ENCODE measurements at regions not wholly inside any gene's neighbourhood (a gene's known extent, or its start where the extent isn't known, plus 50 kb on each side); places are given as distances from the start of the nearest gene placed in this dataset.
"Not testable (repeated sequence)": the region's sequence is repeated elsewhere in the genome, so short reads cannot be mapped to it uniquely, and the experiment has no call there.

DNA sequence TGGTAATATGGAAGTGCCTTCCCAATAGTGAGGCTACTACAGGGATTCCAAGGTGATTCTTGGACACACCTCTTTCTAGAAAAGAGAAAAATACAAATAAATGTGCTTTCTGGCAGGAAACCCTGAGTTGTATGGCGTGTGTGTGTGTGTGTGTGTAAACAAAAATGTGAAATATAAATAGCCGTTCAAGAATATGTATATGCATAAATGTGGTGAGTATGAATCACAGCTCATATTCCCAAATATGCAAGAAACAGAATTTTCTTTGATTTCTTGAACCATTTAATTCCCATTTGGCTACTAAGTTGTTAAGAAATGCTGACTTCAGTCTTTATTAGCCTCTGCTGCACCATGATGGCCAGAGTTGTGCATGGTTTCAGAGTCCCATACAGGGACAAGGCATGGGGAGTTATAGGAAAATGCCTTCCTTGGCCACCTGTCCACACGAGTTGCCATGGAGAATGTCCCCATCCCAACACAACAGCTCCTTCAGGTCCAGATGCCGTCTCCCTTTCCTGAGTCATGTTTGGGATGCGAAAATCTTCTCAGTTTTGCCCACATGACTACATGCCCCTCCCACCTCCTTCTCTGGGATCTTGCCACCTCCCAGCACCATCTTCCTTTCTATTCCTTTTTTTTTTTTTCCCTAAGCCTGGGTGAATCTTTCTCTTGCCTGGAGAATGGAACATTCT, 312.4 kb upstream of the ECI2 start:
- no peak for DNase-seq

DNA sequence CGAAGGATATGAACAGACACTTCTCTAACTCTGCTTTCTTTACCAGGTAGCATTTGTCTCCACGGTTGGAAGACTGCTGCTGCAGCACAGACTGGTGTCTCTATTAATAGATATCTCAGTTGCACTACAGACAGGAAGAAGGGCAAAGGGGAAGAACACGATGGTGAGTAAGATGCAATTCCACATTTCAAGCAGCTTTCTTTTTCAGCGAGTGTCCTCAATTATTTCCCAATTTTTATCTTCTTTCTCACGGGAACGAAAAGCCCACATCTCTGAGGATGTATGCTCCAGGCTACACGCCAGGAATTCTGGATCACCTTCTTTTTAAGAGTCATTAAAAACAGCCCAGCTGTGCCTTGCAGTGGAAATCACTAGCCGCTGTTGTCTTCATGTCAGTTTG, 311.6 kb upstream of the ECI2 start:
- no peak for DNase-seq

DNA sequence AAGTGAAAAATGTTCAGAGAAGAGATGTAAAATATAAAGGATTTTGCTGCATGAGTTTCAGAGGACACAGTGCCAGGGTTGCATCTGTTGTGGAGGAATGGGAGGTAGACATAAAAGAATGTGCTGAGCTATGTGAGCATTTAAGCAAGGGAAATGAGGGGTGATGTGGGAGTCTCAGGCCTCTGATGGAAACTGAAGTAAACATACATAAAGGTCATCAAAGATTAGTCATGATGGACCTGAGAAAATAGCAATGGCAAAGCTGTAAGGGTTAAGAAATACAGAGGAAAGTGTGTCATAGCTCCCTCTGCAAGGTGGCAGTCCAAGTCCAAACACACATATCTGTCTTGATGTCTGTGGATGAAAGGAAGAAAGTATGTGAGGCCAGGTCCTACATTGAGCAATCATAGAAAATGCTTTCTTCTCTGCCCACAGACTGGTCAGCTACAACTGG, 306.6 kb upstream of the ECI2 start:
- no peak for DNase-seq

DNA sequence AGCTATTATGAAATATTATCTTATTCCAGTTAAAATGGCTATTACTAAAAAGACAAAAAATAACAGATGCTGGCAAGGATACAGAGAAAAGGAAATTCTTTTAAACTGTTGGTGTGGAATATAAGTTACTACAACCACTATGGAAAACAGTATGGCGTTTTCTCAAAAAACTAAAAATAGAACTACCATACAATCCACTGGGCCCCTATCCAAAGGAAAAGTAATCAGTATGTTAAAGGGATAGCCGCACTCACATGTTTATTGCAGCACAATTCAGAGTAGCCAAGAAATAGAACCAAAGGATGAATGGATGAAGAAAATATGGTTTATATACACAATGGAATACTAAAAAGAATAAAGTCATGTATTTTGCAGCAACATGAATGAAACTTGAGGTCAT, 303.8 kb upstream of the ECI2 start:
- DNase-seq: no peak

DNA sequence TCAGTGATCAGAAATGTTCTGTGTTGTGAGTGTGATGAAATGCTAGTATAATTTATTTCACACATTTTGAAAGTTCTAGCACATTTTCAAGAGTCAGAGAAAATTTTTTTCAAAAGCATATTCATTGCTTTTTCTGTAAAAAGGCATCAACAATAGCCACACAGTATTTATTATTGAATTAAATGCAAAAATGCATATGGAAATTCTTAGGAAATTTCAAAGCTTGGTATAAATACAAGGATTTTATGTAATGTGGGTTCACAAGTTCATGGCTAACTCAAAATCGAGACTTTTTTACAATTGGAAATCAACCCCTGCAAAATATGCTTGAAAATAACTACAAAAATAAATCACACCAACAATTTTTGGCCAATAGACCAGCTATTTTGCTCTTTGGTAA, 302.0 kb upstream of the ECI2 start:
- no peak for DNase-seq

DNA sequence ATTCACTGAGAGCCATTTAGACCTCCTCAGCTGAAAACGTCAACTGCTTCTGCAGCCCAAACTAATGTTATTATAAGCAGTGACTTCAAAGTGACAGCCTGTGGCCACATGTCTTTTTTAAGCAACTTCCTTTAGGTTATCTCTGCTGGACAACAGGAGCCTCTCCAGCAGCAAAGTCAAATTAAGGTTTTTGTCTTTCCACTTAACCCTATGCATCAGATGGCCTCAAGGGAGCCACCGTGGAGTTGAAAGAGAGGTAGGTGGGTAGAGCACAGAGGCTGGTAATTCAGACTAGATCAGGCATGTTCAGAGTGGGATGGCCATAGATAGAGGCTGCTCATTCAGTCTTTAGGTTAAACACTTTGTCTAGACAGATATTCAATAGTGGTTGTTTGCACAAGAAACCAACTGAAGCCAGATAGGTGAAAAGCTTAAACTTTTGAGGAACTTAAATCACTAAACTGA, 300.6 kb upstream of the ECI2 start:
- no peak for DNase-seq

DNA sequence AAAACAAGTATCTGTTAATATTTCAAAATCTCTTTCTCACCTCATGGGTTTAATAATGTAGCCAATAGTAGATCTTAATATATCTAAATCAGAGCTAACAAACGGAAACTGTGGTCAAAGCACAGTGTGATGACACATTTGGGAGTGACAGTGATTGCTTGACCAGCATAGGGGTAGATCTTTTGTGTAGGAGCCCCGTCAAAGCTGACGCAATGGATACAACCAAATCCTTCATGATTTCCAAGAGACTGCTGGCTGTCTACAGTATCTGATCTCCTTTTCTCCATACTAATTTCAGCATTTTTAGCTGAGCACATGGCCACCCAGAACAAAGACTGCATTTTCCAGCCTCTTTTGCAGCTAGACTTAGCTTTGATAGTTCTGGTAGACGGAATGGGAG, 299.3 kb upstream of the ECI2 start:
- no peak for DNase-seq

DNA sequence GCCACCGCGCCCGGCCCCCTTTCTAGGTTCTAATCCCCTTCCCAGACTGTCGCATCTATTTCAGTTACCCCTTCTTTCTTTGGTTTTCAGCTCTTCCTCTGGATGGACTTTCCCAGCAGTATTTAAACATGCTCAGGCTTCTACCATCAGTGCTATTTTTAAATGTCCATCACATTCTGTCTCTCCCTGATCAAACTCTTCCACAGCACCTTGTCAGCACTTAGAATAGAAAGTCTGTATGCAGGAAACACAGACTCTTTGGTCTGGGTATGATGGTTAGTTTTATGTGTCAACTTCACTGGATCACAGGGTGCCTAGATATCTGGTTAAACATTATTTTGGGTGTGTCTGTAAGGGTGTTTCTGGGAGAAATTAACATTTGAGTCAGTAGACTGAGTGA, 297.8 kb upstream of the ECI2 start:
- no peak for DNase-seq

DNA sequence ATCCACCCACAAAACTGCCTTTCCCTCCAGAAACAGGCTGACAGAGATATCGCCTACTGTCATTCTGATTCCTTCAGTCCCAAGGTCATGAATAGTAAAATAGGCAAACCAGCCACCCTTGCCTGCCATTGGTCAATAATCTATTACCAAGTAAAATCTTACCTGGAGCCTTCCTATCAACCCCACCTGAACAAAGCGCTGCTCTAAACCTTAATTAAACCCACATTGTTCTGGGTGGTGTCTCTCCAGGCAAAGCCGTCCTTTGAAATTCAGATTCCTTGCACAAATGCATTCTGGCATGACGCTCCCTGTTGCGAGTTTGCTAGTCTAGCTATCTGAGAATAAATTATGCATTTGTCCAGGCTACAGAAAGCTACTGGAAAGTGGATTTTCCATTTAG, 291.6 kb upstream of the ECI2 start:
- no peak for DNase-seq

DNA sequence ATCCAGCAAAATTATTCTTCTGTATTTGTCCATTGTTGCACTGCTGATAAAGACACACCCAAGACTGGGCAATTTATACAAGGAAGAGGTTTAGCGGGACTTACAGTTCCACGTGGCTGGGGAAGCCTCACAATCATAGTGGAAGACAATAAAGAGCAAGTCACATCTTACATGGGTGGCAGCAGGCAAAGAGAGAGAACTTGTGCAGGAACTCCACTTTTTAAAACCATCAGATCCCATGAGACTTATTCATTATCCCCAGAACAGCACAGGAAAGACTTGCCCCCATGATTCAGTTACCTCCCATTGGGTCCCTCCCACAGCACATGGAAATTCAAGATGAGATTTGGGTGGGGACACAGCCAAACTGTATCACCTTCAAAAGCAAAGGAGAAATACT, 286.5 kb upstream of the ECI2 start:
- DNase-seq: no peak

DNA sequence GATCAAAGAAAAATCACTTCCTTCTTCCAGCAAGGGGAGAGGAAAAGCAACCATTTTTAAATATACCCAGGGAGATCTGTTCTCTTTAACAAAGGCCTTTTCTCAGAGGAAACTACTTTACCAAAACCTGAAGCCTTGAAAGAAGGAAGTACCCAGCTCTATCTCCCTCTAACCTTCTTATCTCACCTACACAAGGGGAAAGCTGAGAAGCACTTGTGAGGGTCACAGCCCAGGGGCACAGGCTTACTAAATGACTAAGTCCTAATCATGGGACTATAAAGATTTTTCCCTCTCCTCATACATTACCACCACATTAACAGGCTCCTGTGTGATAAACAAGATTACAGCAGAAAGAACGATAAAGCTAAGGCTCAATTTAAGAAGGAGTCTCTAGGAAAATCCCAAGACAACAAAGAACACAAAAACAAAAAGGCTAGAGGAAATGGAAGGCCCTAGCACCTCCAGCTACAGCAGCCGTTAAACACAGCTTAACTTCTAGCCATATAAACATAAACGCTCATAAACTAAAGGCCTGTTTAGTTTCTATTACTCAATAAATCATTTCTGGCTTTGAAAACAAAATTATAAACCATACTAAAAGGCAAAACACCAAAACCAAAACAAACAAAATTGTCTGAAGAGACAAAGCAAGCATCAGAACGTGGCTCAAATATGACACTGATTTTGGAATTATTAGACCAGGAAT, 284.9 kb upstream of the ECI2 start:
- no peak for DNase-seq

DNA sequence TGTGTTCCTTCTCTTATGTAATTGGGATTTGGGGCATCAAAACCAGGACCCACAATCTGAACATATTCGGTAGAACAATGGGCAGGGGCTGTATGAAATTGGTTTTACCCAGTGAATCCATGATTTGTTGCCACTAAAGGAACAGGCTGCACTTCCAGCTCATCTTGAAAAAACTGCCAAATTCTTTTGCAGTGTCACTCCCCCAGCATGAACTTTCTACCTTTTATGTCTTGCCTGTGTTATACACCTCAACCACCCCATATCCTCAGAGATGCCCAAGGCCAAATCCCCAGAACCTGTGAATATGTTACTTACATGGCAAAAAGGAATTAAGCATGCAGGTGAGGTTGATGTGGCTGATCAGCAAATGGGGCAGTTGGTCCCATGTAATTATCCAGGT, 280.2 kb upstream of the ECI2 start:
- DNase-seq: no peak

DNA sequence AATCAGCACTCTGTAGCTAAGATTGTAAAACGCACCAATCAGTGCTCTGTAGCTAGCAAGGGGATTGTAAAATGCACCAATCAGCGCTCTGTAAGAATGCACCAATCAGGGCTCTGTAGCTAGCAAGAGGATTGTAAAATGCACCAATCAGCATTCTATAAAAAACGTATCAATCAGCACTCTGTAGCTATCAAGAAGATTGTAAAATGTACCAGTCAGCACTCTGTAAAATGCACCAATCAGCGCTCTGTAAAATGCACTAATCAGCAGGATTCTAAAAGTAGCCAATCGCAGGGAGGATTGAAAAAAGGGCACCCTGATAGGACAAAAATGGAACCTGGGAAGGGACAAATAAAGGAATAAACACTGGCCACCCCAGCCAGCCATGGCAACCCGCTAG, 278.7 kb upstream of the ECI2 start:
- DNase-seq: not testable (repeated sequence)

DNA sequence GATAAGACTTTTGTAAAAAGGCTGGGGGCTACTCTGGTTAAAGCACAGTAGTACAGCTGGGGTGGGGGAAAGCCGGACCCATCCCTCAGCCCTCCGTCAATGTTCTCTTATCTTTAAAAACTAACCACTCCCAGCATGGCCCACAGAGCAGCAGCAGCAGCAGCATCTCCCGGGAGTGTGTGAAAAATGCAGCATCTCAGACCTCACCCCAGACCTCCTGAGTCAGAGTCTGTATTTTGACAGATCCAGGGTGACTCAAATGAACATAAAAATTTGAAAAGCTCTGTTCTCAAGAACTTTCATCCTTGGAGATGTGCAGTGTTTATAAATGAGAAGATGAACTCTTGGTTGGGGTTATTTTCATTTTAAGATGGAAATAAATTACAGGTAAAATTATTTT, 277.7 kb upstream of the ECI2 start:
- DNase-seq: no peak

DNA sequence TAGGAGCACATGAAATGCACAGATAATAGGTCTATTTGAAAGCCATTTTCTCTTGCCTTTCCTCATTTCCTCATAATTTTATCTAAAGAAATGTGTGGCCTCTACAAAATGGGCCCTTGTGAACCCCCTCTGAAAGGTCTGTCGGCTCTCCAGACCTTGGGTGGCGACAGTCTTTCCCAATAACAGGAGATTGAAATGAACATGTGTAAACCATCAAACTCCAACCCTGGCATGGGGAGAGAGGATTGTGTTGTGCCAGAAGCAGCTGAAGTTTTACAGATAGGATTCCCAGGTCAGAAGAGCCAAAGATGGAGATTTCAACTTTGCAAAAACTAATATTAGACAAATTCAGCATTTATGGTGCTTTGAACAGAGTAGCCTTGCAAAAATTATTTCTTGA, 277.1 kb upstream of the ECI2 start:
- DNase-seq: no peak

DNA sequence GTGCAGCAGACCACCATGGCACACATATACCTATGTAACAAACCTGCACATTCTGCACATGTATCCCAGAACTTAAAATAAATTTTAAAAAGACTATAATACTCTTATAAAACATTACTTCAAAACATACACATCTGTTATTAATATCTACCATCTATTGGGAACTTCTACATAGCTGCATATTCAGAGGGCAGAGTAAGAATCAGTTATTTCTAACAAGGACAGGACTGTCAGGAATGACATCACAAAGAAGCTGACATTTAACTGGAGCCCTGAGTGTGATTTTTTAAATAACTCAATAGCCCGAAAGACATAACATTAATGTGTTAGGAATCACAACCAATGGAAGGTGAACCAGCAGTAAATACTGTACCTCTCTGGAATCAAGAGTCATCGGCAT, 276.7 kb upstream of the ECI2 start:
- no peak for DNase-seq

DNA sequence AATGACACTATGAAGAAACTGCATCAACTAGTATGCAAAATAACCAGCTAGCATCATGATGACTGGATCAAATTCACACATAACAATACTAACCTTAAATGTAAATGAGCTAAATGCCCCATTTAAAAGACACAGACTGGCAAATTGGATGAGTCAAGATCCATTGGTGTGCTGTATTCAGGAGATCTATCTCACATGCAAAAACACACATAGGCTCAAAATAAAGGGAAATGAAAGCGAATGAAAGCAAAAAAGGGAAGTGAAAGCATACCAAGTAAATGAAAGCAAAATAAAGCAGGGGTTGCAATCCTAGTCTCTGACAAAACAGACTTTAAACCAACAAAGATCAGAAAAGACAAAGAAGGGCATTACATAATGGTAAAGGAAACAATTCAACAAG, 272.3 kb upstream of the ECI2 start:
- DNase-seq: peak; percentile 3

DNA sequence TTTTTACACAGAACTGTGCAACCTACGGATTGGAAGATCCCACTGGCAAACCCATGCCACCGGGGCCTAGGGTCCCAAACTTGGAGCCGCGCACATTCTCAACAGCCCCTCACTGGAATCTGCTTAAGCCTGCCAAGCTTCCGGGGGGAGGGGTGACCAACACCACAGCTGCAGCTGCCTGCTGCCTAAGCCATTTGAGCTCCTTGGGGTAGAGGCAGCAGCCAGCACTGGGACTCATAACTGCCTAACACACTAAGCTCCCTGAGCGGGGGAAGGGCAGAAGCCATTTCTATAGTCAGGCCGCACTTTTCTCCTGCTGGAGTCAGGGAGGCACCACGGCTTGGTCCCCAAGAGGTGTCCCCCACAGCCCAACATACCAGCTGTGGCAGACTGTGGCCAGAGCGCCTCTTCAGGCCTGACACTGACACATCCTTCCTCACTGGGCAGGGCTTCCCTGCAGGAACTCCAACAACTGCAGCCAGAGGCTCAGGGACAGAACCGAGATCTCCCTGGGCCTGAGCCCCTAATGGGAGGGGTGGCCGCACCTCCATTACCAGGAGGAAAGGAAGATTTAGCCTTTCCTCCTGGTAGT, 270.3 kb upstream of the ECI2 start:
- no peak for DNase-seq

DNA sequence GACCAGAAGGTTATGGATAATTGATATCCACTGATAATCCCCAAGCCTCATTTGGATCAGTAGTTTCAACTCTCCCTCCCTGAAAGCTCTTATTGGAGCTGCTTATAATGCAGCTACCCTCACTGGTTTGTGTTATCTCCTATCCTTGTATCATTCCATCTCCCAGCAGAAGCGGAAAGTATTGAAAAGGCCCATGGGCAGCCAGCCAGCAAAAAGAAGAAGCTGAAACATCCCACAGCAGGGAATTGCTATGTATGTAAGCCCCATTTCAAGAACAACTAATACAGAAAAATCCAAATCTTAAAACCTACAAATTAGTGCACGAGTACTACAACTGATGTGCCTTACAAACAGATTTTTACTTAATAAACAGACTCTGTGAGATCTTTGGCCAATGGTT, 269.0 kb upstream of the ECI2 start:
- DNase-seq: no peak

DNA sequence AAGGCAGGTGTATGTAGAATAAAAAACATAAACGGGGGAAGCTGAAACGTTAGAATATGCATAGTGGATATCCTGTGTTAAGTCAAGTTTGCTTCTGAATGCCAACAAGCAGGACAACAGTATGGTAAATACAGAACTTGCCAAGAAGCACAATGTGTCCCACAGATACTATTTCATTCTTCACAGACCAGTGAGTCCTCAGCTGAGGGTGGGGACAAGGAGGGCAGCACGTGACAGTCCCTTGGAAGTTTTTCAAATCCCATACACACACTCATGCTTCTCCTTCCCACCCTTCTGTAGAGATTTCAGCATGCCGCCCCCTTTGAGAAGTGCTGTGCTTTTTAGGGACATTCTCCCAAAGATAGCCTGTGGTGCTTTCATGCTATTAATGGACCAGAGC, 268.5 kb upstream of the ECI2 start:
- DNase-seq: no peak

DNA sequence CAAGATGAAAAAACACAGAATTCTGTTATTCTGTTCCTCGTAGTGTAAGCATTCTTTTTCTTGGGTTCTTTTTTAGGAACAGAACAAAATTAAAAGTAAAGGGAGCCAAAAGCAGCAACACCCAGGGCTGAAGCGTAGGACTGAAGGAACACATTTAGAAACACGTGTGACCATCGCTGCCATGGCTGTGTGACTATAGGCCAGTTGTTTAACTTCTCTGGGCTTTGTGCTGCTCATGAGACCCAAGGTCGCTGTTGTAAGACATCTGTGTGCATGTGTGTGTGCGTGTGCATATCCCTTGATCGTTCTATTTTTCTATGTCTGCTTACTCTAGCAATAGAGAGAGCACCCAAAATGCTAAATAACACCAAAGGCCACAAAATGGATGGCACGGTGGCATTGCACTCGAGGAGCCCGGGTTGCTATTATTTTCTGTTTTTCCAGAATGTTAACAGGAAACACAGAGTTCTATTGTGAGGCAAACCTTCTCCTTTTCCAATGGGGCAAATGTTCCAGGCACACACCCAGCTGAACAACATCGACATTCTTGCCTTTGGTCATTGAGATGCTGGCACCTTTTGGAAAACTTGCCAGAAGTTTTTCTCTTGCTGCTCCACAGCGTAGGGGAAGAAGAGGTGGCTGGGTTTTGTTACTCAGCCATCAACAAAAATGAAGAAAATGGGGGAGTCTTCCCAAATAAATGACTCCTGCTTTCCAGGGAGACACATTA, 267.8 kb upstream of the ECI2 start:
- no peak for DNase-seq

DNA sequence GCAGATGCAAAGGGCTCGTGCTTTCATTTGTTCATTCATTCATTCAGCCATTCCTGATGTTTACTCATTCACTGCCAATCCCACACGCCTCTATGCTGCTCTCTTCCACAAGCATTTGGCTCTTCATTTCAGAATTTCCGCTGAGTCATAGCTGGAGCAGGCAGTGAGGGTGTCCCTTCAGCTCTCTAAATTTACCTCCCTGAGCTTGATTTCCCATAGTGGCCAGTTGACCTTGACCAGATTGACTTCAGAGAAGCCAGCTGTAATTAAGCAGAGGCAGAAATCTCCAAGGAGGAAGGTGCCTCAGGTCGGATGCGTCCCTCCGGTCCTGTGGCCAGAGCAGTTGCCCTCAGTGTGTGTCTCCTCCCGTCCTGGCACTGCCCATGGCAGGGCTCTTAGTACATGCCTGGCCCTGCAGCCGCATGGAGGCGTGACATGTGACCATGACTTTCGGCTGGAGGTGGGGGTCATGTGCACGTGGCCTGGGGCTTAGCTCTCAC, 267.2 kb upstream of the ECI2 start:
- no peak for DNase-seq
